ENCODE measurements at regions not wholly inside any gene's neighbourhood (a gene's known extent, or its start where the extent isn't known, plus 50 kb on each side); places are given as distances from the start of the nearest gene placed in this dataset.

DNA sequence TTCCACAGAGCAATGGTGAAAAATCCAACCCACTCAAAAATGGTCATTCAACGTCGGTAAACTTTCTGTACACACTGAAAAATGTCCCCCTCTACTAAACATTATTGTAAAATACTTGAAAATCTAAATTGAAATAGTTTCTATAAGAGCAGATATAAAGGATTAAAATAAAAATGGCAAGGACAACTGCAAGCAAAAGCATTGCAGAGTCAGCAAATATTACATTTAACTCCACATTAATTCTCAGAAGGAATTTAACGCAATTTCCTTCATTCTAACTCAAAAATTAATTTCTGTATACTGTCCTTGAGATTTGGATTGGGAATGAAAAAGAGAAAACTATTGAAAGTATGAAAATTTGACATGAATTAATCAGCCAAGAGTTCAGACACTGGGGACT is 64.4 kb upstream of the SSBP2 start:
- Histone ChIP-seq H4K20me1 (ENCODE audit: control insufficient read depth, insufficient read depth) (no peaks in the 10 kb centered on the region), H3K4me2 (ENCODE audit: control insufficient read depth, insufficient read depth) (no peak overlapping the region), H3K9me3 (replicated peaks; ENCODE audit: control insufficient read depth, insufficient read depth, low read length) (no peaks in the 10 kb centered on the region), H3K27me3 (replicated peaks in 1 of 2; ENCODE audit: control insufficient read depth in 2 of 2, insufficient read depth in 2 of 2, low read length in 1 of 2) (no peaks in the 10 kb centered on the region; a peak in 1 of 4 replicates), H3K9ac (ENCODE audit: control insufficient read depth, insufficient read depth, low read length) (no peak overlapping the region), H3K79me2 (ENCODE audit: control insufficient read depth, insufficient read depth, low read length) (no peaks in the 10 kb centered on the region), H2AFZ (ENCODE audit: control insufficient read depth, low read depth, low read length) (no peak overlapping the region), H3K27ac (ENCODE audit: control insufficient read depth, insufficient read depth) (no peak overlapping the region), H3K4me1 (ENCODE audit: control insufficient read depth, insufficient read depth, low read length) (no peaks in the 10 kb centered on the region), H3K36me3 (ENCODE audit: control insufficient read depth in 2 of 2, insufficient read depth in 2 of 2, low read length in 1 of 2) (no peaks in the 10 kb centered on the region), H3K4me3 (no peak overlapping the region)
- 45% methylated on average over 3 of the region's 3 CpGs for WGBS (ENCODE audit: insufficient coverage, insufficient replicate concordance, low lambda C conversion rate, missing lambda C conversion rate)
- FAIRE-seq (no peak), ATAC-seq (no peak), DNase-seq (ENCODE audit: low read depth, low spot score) (no peak)
- SMC1A ChIA-PET (ENCODE audit: uncharacterized antibody, unreplicated experiment) = no interaction called here
- intact Hi-C loops (cut with micrococcal nuclease; ENCODE audit: unreplicated experiment) (no loop called here), in situ Hi-C loops (cut with MboI) (no loop called here)
- RAD21 ChIA-PET (ENCODE audit: unreplicated experiment) = no interaction called here
- POLR2A ChIA-PET = no interaction called here
- CTCF ChIA-PET = no interaction called here
- no TSS peak for BruUV-seq (replicated peaks)
- TF ChIP-seq RCOR1 (conservative IDR thresholded peaks at IDR 0.05; ENCODE audit: low read depth, low read length) (no peak), ZNF24 (IDR thresholded peaks at IDR 0.05) (no peak), POLR2A (IDR thresholded peaks at IDR 0.05; ENCODE audit: low read depth, low read length) (no peak), MTA3 (IDR thresholded peaks at IDR 0.05; ENCODE audit: borderline replicate concordance, low read length) (no peak), SUPT20H (IDR thresholded peaks at IDR 0.05; ENCODE audit: borderline replicate concordance, control insufficient read depth, low read depth, low read length) (no peak), CBX5 (IDR thresholded peaks at IDR 0.05; ENCODE audit: low read depth) (no peak)

DNA sequence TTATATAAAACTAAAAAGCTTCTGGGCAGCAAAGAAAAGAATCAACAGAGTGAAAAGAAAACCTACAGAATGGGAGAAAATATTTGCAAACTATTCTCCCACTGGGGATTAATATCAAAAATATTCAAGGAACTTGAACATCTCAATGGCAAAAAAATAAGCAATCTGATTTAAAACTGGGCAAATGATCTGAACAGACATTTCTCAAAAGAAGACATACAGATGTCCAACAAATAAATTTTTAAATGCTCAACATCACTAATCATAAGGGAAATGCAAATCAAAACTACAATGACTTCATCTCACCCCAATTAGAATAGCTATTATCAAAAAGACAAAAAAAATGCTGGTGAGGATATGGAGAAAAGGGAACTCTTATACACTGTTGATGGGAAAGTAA is 57.2 kb upstream of the SSBP2 start:
- FAIRE-seq (no peak), ATAC-seq (no peak), DNase-seq (ENCODE audit: low read depth, low spot score) (no peak)
- in situ Hi-C loops (cut with MboI) (no loop called here), intact Hi-C loops (cut with micrococcal nuclease; ENCODE audit: unreplicated experiment) (no loop called here)
- Histone ChIP-seq H3K4me2 (ENCODE audit: control insufficient read depth, insufficient read depth) (no peak overlapping the region), H3K79me2 (ENCODE audit: control insufficient read depth, insufficient read depth, low read length) (no peaks in the 10 kb centered on the region), H3K36me3 (ENCODE audit: control insufficient read depth in 2 of 2, insufficient read depth in 2 of 2, low read length in 1 of 2) (no peaks in the 10 kb centered on the region), H2AFZ (ENCODE audit: control insufficient read depth, low read depth, low read length) (no peak overlapping the region), H3K27ac (ENCODE audit: control insufficient read depth, insufficient read depth) (no peak overlapping the region), H3K4me1 (ENCODE audit: control insufficient read depth, insufficient read depth, low read length) (no peaks in the 10 kb centered on the region), H3K9ac (ENCODE audit: control insufficient read depth, insufficient read depth, low read length) (no peak overlapping the region), H3K4me3 (no peak overlapping the region), H3K27me3 (replicated peaks in 1 of 2; ENCODE audit: control insufficient read depth in 2 of 2, insufficient read depth in 2 of 2, low read length in 1 of 2) (no peaks in the 10 kb centered on the region), H4K20me1 (ENCODE audit: control insufficient read depth, insufficient read depth) (no peaks in the 10 kb centered on the region), H3K9me3 (replicated peaks; ENCODE audit: control insufficient read depth, insufficient read depth, low read length) (no peaks in the 10 kb centered on the region; the same call in none of the 3 replicates)
- RAD21 ChIA-PET (ENCODE audit: unreplicated experiment) = no interaction called here
- CTCF ChIA-PET = no interaction called here
- SMC1A ChIA-PET (ENCODE audit: uncharacterized antibody, unreplicated experiment) = no interaction called here
- POLR2A ChIA-PET = no interaction called here
- BruUV-seq (replicated peaks) = no TSS peak
- TF ChIP-seq SUPT20H (IDR thresholded peaks at IDR 0.05; ENCODE audit: borderline replicate concordance, control insufficient read depth, low read depth, low read length) = no peak
- TF ChIP-seq, protein P1, sequence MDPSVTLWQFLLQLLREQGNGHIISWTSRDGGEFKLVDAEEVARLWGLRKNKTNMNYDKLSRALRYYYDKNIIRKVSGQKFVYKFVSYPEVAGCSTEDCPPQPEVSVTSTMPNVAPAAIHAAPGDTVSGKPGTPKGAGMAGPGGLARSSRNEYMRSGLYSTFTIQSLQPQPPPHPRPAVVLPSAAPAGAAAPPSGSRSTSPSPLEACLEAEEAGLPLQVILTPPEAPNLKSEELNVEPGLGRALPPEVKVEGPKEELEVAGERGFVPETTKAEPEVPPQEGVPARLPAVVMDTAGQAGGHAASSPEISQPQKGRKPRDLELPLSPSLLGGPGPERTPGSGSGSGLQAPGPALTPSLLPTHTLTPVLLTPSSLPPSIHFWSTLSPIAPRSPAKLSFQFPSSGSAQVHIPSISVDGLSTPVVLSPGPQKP (IDR thresholded peaks at IDR 0.05; ENCODE audit: low read depth, low read length) = no peak
- TF ChIP-seq, protein P2, sequence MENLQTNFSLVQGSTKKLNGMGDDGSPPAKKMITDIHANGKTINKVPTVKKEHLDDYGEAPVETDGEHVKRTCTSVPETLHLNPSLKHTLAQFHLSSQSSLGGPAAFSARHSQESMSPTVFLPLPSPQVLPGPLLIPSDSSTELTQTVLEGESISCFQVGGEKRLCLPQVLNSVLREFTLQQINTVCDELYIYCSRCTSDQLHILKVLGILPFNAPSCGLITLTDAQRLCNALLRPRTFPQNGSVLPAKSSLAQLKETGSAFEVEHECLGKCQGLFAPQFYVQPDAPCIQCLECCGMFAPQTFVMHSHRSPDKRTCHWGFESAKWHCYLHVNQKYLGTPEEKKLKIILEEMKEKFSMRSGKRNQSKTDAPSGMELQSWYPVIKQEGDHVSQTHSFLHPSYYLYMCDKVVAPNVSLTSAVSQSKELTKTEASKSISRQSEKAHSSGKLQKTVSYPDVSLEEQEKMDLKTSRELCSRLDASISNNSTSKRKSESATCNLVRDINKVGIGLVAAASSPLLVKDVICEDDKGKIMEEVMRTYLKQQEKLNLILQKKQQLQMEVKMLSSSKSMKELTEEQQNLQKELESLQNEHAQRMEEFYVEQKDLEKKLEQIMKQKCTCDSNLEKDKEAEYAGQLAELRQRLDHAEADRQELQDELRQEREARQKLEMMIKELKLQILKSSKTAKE (IDR thresholded peaks at IDR 0.05; ENCODE audit: low read depth, poor library complexity, severe bottlenecking) = no peak
- no peak for TF ChIP-seq TAF1 (IDR thresholded peaks at IDR 0.05; ENCODE audit: borderline replicate concordance, low read depth, low read length)
- TF ChIP-seq MYB (IDR thresholded peaks at IDR 0.05; ENCODE audit: borderline replicate concordance, low read depth, low read length) = no peak
- no peak for TF ChIP-seq GABPA (IDR thresholded peaks at IDR 0.05; ENCODE audit: low read depth)
- TF ChIP-seq JUNB (IDR thresholded peaks at IDR 0.05) = no peak
- no peak for TF ChIP-seq ZBED1 (IDR thresholded peaks at IDR 0.05; ENCODE audit: borderline replicate concordance)
- TF ChIP-seq ETV6 (conservative IDR thresholded peaks at IDR 0.05 in 1 of 2, IDR thresholded peaks at IDR 0.05 in 1 of 2; ENCODE audit: borderline replicate concordance in 1 of 2, low read depth in 1 of 2) = no peak
- TF ChIP-seq, protein P3, sequence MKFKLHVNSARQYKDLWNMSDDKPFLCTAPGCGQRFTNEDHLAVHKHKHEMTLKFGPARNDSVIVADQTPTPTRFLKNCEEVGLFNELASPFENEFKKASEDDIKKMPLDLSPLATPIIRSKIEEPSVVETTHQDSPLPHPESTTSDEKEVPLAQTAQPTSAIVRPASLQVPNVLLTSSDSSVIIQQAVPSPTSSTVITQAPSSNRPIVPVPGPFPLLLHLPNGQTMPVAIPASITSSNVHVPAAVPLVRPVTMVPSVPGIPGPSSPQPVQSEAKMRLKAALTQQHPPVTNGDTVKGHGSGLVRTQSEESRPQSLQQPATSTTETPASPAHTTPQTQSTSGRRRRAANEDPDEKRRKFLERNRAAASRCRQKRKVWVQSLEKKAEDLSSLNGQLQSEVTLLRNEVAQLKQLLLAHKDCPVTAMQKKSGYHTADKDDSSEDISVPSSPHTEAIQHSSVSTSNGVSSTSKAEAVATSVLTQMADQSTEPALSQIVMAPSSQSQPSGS (IDR thresholded peaks at IDR 0.05; ENCODE audit: low read length) = no peak
- no peak for TF ChIP-seq YBX1 (IDR thresholded peaks at IDR 0.05)

Measured in GM12878 (cell line).